Mucosa of stomach (tissue), 1 donor: ENCODE measurements at regions not wholly inside any gene's neighbourhood (a gene's known extent, or its start where the extent isn't known, plus 50 kb on each side); places are given as distances from the start of the nearest gene placed in this dataset.
"Not testable (repeated sequence)": the region's sequence is repeated elsewhere in the genome, so short reads cannot be mapped to it uniquely, and the experiment has no call there.

Experiments
- H3K27me3 ChIP-seq: one replicate; pipeline ENCODE4 v1.7.0; 2013; ENCODE audit warnings: mild to moderate bottlenecking, low read length; ENCODE audit not compliant: control insufficient read depth, insufficient read depth
- H3K36me3 ChIP-seq: one replicate; pipeline ENCODE4 v1.7.0; 2013; ENCODE audit warnings: low read length; ENCODE audit not compliant: control insufficient read depth, insufficient read depth
- H3K4me1 ChIP-seq: one replicate; pipeline ENCODE4 v1.7.0; 2013; ENCODE audit warnings: mild to moderate bottlenecking, low read length; ENCODE audit not compliant: control insufficient read depth, insufficient read depth
- H3K4me3 ChIP-seq: one replicate; pipeline ENCODE4 v1.7.0; 2013; ENCODE audit warnings: low read length
- H3K9ac ChIP-seq: one replicate; pipeline ENCODE4 v1.7.0; 2013; ENCODE audit warnings: mild to moderate bottlenecking, low read length, moderate library complexity
- H3K9me3 ChIP-seq: one replicate; pipeline ENCODE4 v1.7.0; 2013; ENCODE audit warnings: mild to moderate bottlenecking, low read length, moderate library complexity; ENCODE audit not compliant: control insufficient read depth
- donor health status: Pancreatic carcinoma.

DNA sequence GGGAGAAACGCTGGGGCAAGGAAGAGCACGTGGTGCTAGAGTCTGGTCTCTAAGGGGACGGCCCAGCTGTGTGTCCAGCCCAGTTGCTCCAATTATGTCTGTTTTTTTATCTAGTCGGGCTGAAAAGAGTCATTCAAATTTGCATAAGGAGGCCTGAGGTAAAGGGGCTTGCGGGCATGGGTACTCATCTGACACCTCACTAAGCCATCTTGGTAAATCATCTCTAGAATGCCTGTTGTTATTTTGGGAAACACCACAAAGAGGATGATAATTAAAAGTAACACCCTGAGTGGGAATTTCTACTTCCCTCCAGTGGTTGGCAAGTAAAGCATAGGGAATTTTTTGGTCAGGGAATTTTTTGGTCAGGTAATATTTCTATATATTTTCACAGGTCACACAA lies 196.1 kb upstream of the ALG10B start:
- Histone ChIP-seq H3K9ac (no peak overlapping the region), H3K9me3 (no peaks in the 10 kb centered on the region), H3K4me1 (peaks cover 14% of the 10 kb centered on the region), H3K4me3 (no peak overlapping the region), H3K36me3 (no peaks in the 10 kb centered on the region), H3K27me3 (no peaks in the 10 kb centered on the region)

GRCh38 chr12:38123028-38123427 lies 193.5 kb upstream of the ALG10B start:
- not testable (repeated sequence) for H3K27me3 ChIP-seq, H3K4me3 ChIP-seq, H3K36me3 ChIP-seq, H3K9me3 ChIP-seq, H3K9ac ChIP-seq
- H3K4me1 ChIP-seq = peaks cover 18% of the 10 kb centered on the region

DNA sequence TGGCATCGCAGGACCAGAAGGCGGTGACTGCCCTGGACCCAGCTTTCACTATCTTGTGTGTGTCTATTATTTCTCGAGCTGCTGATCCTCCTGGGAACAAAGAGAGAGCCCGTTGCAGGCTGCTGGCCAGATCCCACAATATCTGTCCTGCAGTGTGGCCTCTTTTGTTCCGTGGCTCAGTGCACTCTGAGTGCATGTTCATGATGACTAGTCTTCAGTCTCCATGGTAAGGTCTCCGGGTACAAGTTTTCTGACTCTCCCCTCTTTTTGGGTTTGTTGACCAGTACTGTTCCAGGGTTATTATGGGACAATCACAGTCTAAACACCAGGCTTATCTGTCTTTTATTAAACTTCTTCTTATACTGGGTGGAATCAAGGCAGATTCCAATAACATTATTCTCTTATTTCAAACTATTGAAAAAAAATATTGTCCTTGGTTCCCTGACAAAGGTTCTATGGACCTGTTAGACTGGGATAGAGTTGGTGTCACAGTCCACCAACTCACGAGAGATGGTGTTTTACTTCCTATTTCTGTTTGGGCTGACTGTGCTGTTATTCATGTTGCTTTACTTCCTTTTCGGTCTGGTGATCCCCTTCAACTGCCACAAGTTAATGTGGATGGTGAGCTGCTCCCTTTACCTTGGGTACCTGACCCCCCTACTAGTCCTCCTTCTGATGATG lies 192.9 kb upstream of the ALG10B start:
- Histone ChIP-seq H3K4me3 (no peak overlapping the region), H3K4me1 (peaks cover 18% of the 10 kb centered on the region), H3K27me3 (no peaks in the 10 kb centered on the region), H3K9ac (no peak overlapping the region), H3K36me3 (no peaks in the 10 kb centered on the region), H3K9me3 (no peaks in the 10 kb centered on the region)

GRCh38 chr12:38124247-38125012 lies 192.1 kb upstream of the ALG10B start:
- Histone ChIP-seq H3K4me3 (no peak overlapping the region), H3K9ac (no peak overlapping the region), H3K36me3 (no peaks in the 10 kb centered on the region), H3K4me1 (peaks cover 19% of the 10 kb centered on the region), H3K27me3 (no peaks in the 10 kb centered on the region), H3K9me3 (no peaks in the 10 kb centered on the region)

DNA sequence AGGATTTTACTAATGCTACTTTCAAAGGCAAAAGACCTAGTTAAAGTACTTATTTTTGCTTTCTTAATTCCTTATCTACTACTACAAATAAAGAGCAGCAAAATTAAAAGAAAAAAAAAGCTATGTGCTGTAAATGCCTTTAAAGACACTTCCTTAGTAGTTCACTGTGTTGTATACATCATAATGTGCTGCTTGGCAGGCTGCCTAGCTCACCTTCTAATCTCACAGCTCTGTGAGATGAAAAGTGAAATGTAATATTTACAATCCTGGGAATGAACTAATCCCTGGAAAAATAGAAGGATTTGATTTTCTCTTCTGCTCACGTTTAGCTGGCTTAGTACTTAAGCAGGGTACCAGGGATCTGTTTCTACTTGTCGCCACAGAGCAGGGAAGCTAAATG lies 184.4 kb upstream of the ALG10B start:
- Histone ChIP-seq H3K36me3 (no peaks in the 10 kb centered on the region), H3K4me3 (no peak overlapping the region), H3K9ac (no peak overlapping the region), H3K27me3 (no peaks in the 10 kb centered on the region), H3K9me3 (no peaks in the 10 kb centered on the region), H3K4me1 (peaks cover 15% of the 10 kb centered on the region)

DNA sequence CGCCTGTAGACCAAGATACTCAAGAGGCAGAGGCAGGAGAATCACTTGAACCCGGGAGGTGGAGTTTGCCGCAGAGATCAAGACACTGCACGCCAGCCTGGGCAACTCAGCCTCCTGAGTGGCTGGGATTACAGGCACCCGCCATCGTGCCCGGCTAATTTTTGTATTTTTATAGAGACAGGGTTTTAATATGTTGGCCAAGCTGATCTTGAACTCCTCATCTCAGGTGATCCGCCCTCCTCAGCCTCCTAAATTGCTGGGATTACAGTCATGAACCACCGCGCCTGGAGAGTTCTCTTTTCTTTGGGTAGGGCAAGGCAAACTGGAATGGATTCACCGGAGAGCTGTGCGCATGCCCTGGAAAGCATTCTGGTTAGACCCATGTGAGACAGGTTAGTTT lies 179.3 kb upstream of the ALG10B start:
- Histone ChIP-seq H3K36me3 (no peaks in the 10 kb centered on the region), H3K27me3 (peaks cover 6% of the 10 kb centered on the region), H3K4me1 (no peaks in the 10 kb centered on the region), H3K9ac (no peak overlapping the region), H3K9me3 (no peaks in the 10 kb centered on the region), H3K4me3 (no peak overlapping the region)

GRCh38 chr12:38137716-38138115 lies 178.9 kb upstream of the ALG10B start:
- peaks cover 6% of the 10 kb centered on the region for H3K27me3 ChIP-seq
- H3K4me3 ChIP-seq = no peak overlapping the region
- H3K9ac ChIP-seq = peak overlapping the region; percentile 77

DNA sequence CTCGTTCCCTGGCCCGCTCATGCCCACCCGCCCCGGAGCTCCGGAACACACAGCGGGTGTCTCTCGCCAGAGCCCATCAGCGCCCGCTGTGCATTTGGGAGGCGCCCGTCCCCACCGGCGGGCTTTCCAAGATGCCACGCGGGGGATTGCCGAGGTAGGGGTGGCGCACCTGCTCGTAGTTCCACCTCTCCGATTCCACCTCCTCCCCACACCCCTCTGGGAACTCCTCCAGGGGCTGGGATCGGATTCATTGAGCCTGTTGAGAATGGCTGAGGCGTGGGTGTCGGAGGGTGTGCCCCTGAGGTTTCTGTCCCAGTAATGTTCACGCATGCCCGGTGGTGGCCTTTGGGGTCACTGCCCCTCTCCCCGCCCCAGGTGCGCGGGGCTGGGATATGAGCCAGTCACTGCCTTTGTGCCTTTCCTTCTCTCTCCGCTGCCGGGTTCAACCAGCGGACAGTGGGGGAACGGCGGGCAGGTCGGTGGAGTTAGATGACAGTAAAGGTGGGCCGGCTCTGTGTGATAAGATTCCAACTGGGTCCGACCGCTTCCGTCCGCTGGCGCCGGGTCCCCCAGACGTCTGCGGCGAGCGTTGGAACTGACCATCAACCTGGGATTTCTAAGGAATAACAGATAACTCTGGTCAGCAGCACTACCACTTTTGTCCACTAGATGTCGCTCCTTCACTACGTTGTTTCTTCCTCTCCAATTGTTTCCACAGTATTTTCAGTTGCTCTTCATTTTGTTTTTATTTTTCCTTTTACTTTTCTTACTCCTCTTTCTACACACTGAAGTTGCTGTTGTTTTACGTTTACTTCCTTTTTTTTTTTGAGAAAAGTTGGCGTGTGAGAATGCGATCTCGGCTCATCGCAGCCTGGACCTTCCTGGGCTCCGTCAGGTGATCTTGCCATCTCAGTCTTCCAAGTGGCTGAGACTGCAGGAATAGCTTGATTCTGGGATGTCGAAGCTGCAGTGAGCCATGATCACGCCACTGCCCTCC lies 178.1 kb upstream of the ALG10B start:
- Histone ChIP-seq H3K9me3 (no peaks in the 10 kb centered on the region), H3K4me3 (peak overlapping the region; percentile 74), H3K27me3 (peaks cover 6% of the 10 kb centered on the region), H3K36me3 (no peaks in the 10 kb centered on the region), H3K4me1 (no peaks in the 10 kb centered on the region), H3K9ac (peak overlapping the region; percentile 77)

More at GRCh38 chr12:38137716-38138115, 178.9 kb upstream of the ALG10B start:
- H3K9me3 ChIP-seq = no peaks in the 10 kb centered on the region
- no peaks in the 10 kb centered on the region for H3K4me1 ChIP-seq
- H3K36me3 ChIP-seq = no peaks in the 10 kb centered on the region

- Histone ChIP-seq H3K9ac (no peak overlapping the region), H3K36me3 (no peaks in the 10 kb centered on the region), H3K4me3 (no peak overlapping the region), H3K27me3 (peaks cover 6% of the 10 kb centered on the region), H3K4me1 (peaks cover 4% of the 10 kb centered on the region), H3K9me3 (no peaks in the 10 kb centered on the region)
Measured at GRCh38 chr12:38139456-38139855, 177.1 kb upstream of the ALG10B start.

- no peaks in the 10 kb centered on the region for H3K36me3 ChIP-seq
- H3K27me3 ChIP-seq = peaks cover 6% of the 10 kb centered on the region
- no peak overlapping the region for H3K4me3 ChIP-seq
- H3K4me1 ChIP-seq = peaks cover 5% of the 10 kb centered on the region
- H3K9ac ChIP-seq = no peak overlapping the region
- no peaks in the 10 kb centered on the region for H3K9me3 ChIP-seq
Measured at GRCh38 chr12:38141239-38141638, 175.3 kb upstream of the ALG10B start.

GRCh38 chr12:38141861-38142260 lies 174.7 kb upstream of the ALG10B start:
- no peak overlapping the region for H3K9ac ChIP-seq
- H3K36me3 ChIP-seq = no peaks in the 10 kb centered on the region
- no peaks in the 10 kb centered on the region for H3K9me3 ChIP-seq
- H3K4me3 ChIP-seq = no peak overlapping the region
- peaks cover 6% of the 10 kb centered on the region for H3K27me3 ChIP-seq
- H3K4me1 ChIP-seq = peaks cover 5% of the 10 kb centered on the region

GRCh38 chr12:38142974-38143373 lies 173.6 kb upstream of the ALG10B start:
- Histone ChIP-seq H3K9ac (no peak overlapping the region), H3K27me3 (peaks cover 6% of the 10 kb centered on the region), H3K9me3 (no peaks in the 10 kb centered on the region), H3K36me3 (no peaks in the 10 kb centered on the region), H3K4me1 (peaks cover 5% of the 10 kb centered on the region), H3K4me3 (no peak overlapping the region)
